ENCODE measurements at regions not wholly inside any gene's neighbourhood (a gene's known extent, or its start where the extent isn't known, plus 50 kb on each side); places are given as distances from the start of the nearest gene placed in this dataset.

- TF ChIP-seq CTCF (IDR thresholded peaks at IDR 0.05; ENCODE audit: low read depth, low read length) (no peak), POLR2A (IDR thresholded peaks at IDR 0.05; ENCODE audit: extremely low read depth, insufficient read length) (no peak)
Observed at GRCh38 chr5:61943713-61944112, 362.3 kb upstream of the KIF2A start.

Measured in NB4 (cell line).